ENCODE measurements at regions not wholly inside any gene's neighbourhood (a gene's known extent, or its start where the extent isn't known, plus 50 kb on each side); places are given as distances from the start of the nearest gene placed in this dataset.
A peak's percentile ranks its signal among the peaks of the same experiment; 100 is the strongest.

- DNase-seq = no peak
- Histone ChIP-seq H3K27ac (no peak overlapping the region), H3K36me3 (replicated peaks) (no peaks in the 10 kb centered on the region), H3K27me3 (replicated peaks) (no peaks in the 10 kb centered on the region), H3K4me3 (ENCODE audit: low read depth, low read length) (no peak overlapping the region)
- in situ Hi-C loops (cut with HindIII; ENCODE audit: low pct_ligation_motif_present, low sequenced_read_pairs) = no loop called here
- no peak for TF ChIP-seq CTCF (IDR thresholded peaks at IDR 0.05; ENCODE audit: low read depth, low read length, missing control alignments)
These were observed 644.5 kb downstream of the KCTD16 start for GRCh38 chr5:144815131-144815530.

DNA sequence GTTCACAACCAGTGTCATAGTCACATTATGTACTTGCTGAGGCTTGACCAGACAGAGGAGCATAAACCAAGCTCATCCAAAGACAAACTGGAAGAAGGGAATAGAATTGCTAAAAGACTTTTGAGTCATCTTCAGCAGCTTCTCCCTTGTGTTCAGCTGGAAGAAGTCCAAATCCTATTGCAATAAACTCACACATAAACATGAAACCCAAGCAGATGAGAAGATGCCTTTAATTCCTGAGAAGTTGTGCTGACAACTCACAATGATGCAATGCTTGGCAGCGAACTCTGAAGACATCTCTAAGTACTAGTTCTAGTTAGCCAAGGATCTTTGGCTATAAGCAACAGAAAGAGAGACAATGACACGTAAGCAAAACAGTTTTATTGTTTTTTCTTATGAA, 642.1 kb downstream of the KCTD16 start:
- Histone ChIP-seq H3K4me3 (ENCODE audit: low read depth, low read length) (no peak overlapping the region), H3K27me3 (replicated peaks) (no peaks in the 10 kb centered on the region), H3K36me3 (replicated peaks) (no peaks in the 10 kb centered on the region), H3K27ac (no peak overlapping the region)
- no peak for TF ChIP-seq CTCF (IDR thresholded peaks at IDR 0.05; ENCODE audit: low read depth, low read length, missing control alignments)
- in situ Hi-C loops (cut with HindIII; ENCODE audit: low pct_ligation_motif_present, low sequenced_read_pairs) = no loop called here
- peak; percentile 59 for DNase-seq

- Histone ChIP-seq H3K4me3 (ENCODE audit: low read depth, low read length) (no peak overlapping the region), H3K27me3 (replicated peaks) (no peaks in the 10 kb centered on the region), H3K36me3 (replicated peaks) (no peaks in the 10 kb centered on the region), H3K27ac (no peak overlapping the region)
- no peak for DNase-seq
- no peak for TF ChIP-seq CTCF (IDR thresholded peaks at IDR 0.05; ENCODE audit: low read depth, low read length, missing control alignments)
- in situ Hi-C loops (cut with HindIII; ENCODE audit: low pct_ligation_motif_present, low sequenced_read_pairs) = no loop called here
These were observed 629.5 kb downstream of the KCTD16 start for GRCh38 chr5:144800169-144800568.

- in situ Hi-C loops (cut with HindIII; ENCODE audit: low pct_ligation_motif_present, low sequenced_read_pairs) = no loop called here
- no peak for DNase-seq
- Histone ChIP-seq H3K27me3 (replicated peaks) (no peaks in the 10 kb centered on the region), H3K27ac (no peak overlapping the region), H3K4me3 (ENCODE audit: low read depth, low read length) (no peak overlapping the region), H3K36me3 (replicated peaks) (no peaks in the 10 kb centered on the region)
- TF ChIP-seq CTCF (IDR thresholded peaks at IDR 0.05; ENCODE audit: low read depth, low read length, missing control alignments) = no peak
These were observed 627.9 kb downstream of the KCTD16 start for GRCh38 chr5:144798595-144798994.

GRCh38 chr5:144794922-144795321, 624.2 kb downstream of the KCTD16 start:
- no peak for TF ChIP-seq CTCF (IDR thresholded peaks at IDR 0.05; ENCODE audit: low read depth, low read length, missing control alignments)
- no peak overlapping the region for H3K4me3 ChIP-seq (ENCODE audit: low read depth, low read length)
- no peaks in the 10 kb centered on the region for H3K36me3 ChIP-seq (replicated peaks)
- DNase-seq = peak; percentile 0
- H3K27me3 ChIP-seq (replicated peaks) = no peaks in the 10 kb centered on the region
- in situ Hi-C loops (cut with HindIII; ENCODE audit: low pct_ligation_motif_present, low sequenced_read_pairs) = no loop called here
- no peak overlapping the region for H3K27ac ChIP-seq

- in situ Hi-C loops (cut with HindIII; ENCODE audit: low pct_ligation_motif_present, low sequenced_read_pairs) = no loop called here
- Histone ChIP-seq H3K4me3 (ENCODE audit: low read depth, low read length) (no peak overlapping the region), H3K36me3 (replicated peaks) (no peaks in the 10 kb centered on the region), H3K27ac (no peak overlapping the region), H3K27me3 (replicated peaks) (no peaks in the 10 kb centered on the region)
- DNase-seq = no peak
- TF ChIP-seq CTCF (IDR thresholded peaks at IDR 0.05; ENCODE audit: low read depth, low read length, missing control alignments) = no peak
These were observed 617.9 kb downstream of the KCTD16 start for GRCh38 chr5:144788556-144788955.
